ENCODE measurements at regions not wholly inside any gene's neighbourhood (a gene's known extent, or its start where the extent isn't known, plus 50 kb on each side); places are given as distances from the start of the nearest gene placed in this dataset.

- no peaks in the 10 kb centered on the region for H3F3A ChIP-seq (replicated peaks; ENCODE audit: low read depth)
- Mint-ChIP-seq H3K4me1 (no peaks in the 10 kb centered on the region), H3K9me3 (no peaks in the 10 kb centered on the region), H3K27ac (no peak overlapping the region), H3K36me3 (ENCODE audit: low read depth) (no peaks in the 10 kb centered on the region), H3K4me3 (no peak overlapping the region), H3K27me3 (ENCODE audit: insufficient read depth, low read depth, poor library complexity) (no peaks in the 10 kb centered on the region)
- no peak overlapping the region for H2AFZ ChIP-seq
- H3K36me3 ChIP-seq (ENCODE audit: insufficient read depth) = no peaks in the 10 kb centered on the region
- H3K27me3 ChIP-seq (ENCODE audit: insufficient read depth) = no peaks in the 10 kb centered on the region
- no peak overlapping the region for H3K4me3 ChIP-seq
- no peaks in the 10 kb centered on the region for H3K9me2 ChIP-seq (ENCODE audit: insufficient read depth)
- TF ChIP-seq POLR2AphosphoS5 (IDR thresholded peaks at IDR 0.05; ENCODE audit: low read depth) (no peak), ZNF331 (CRISPR knock-in tag; IDR thresholded peaks at IDR 0.05; ENCODE audit: low read depth) (no peak), ZNF114 (CRISPR knock-in tag; IDR thresholded peaks at IDR 0.05) (no peak), ETS1 (IDR thresholded peaks at IDR 0.05) (no peak), JUNB (IDR thresholded peaks at IDR 0.05; ENCODE audit: unreplicated experiment) (no peak), REST (IDR thresholded peaks at IDR 0.05; ENCODE audit: unreplicated experiment) (no peak), EZH2phosphoT487 (IDR thresholded peaks at IDR 0.05; ENCODE audit: unreplicated experiment) (no peak), CREB1 (CRISPR knock-in tag; IDR thresholded peaks at IDR 0.05; ENCODE audit: low read depth) (no peak), CTCF (conservative IDR thresholded peaks at IDR 0.05; ENCODE audit: low read depth in 2 of 2) (no peak), ZNF462 (CRISPR knock-in tag; IDR thresholded peaks at IDR 0.05) (no peak), EZH2 (IDR thresholded peaks at IDR 0.05; ENCODE audit: low read depth, unreplicated experiment) (no peak), NANOG (IDR thresholded peaks at IDR 0.05; ENCODE audit: borderline replicate concordance) (no peak)
- ATAC-seq (no peak), DNase-seq (ENCODE audit: low spot score) (no peak)
- no peak overlapping the region for H3K4me2 ChIP-seq
- H4K20me1 ChIP-seq (replicated peaks; ENCODE audit: insufficient read depth) = no peaks in the 10 kb centered on the region
- H3K27ac ChIP-seq (ENCODE audit: low read depth) = no peak overlapping the region
- no peaks in the 10 kb centered on the region for H3K4me1 ChIP-seq (ENCODE audit: insufficient read depth)
- no peaks in the 10 kb centered on the region for H3K79me2 ChIP-seq (replicated peaks; ENCODE audit: insufficient read depth)
Observed at GRCh38 chrX:138897621-138898492, 186.3 kb upstream of the FGF13 start.
